NB4 (cell line): ENCODE measurements at regions not wholly inside any gene's neighbourhood (a gene's known extent, or its start where the extent isn't known, plus 50 kb on each side); places are given as distances from the start of the nearest gene placed in this dataset.

ENCODE experiments used
- MYC ChIP-seq: IDR thresholded peaks from 2 replicates; pipeline ENCODE4 v1.6.1; 2011; ENCODE audit warnings: low read depth, low read length
- POLR2A ChIP-seq: IDR thresholded peaks from 2 replicates; pipeline ENCODE4 v1.6.1; 2011; ENCODE audit warnings: mild to moderate bottlenecking; ENCODE audit not compliant: insufficient read length; ENCODE audit errors: extremely low read depth
- TF ChIP-seq, protein P1 (sequence below): IDR thresholded peaks from one replicate; pipeline ENCODE4 v1.5.1; 2012; ENCODE audit warnings: low read depth, low read length
- TF ChIP-seq, protein P2 (sequence below): IDR thresholded peaks from 2 replicates; pipeline ENCODE4 v1.6.1; 2011; ENCODE audit warnings: low read depth, low read length

DNA sequence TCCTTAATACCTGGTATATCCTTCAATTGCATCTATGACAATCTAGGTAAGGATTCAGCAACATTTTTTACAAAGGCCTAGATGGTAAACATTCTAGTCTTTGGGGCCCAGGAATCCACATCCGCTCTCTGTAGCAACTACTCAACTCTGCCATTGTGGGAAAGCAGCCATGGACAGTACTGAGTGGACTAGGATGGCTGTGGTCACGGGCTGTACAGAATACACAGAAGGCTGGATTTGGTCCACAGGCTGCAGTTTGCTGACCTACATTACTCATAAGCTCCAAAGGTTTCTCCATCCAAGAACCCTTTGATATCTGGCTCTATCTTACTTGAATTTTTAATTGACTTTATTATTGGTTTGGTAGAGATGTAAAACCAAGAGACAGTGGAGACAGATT lies 418.3 kb upstream of the LRRTM1 start:
- TF ChIP-seq POLR2A: no peak
- TF ChIP-seq, protein P1, sequence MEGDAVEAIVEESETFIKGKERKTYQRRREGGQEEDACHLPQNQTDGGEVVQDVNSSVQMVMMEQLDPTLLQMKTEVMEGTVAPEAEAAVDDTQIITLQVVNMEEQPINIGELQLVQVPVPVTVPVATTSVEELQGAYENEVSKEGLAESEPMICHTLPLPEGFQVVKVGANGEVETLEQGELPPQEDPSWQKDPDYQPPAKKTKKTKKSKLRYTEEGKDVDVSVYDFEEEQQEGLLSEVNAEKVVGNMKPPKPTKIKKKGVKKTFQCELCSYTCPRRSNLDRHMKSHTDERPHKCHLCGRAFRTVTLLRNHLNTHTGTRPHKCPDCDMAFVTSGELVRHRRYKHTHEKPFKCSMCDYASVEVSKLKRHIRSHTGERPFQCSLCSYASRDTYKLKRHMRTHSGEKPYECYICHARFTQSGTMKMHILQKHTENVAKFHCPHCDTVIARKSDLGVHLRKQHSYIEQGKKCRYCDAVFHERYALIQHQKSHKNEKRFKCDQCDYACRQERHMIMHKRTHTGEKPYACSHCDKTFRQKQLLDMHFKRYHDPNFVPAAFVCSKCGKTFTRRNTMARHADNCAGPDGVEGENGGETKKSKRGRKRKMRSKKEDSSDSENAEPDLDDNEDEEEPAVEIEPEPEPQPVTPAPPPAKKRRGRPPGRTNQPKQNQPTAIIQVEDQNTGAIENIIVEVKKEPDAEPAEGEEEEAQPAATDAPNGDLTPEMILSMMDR: no peak
- no peak for TF ChIP-seq MYC
- TF ChIP-seq, protein P2, sequence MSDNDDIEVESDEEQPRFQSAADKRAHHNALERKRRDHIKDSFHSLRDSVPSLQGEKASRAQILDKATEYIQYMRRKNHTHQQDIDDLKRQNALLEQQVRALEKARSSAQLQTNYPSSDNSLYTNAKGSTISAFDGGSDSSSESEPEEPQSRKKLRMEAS: no peak
